DMS53 treated with DMSO at 0.1 percent for 48 hours (cell line): ENCODE measurements at regions not wholly inside any gene's neighbourhood (a gene's known extent, or its start where the extent isn't known, plus 50 kb on each side); places are given as distances from the start of the nearest gene placed in this dataset.

Experiments used
- DNase-seq: peaks from one replicate; lab custom pipeline; 2025; ENCODE audit not compliant: unreplicated experiment; lab: John Stamatoyannopoulos, UW

DNA sequence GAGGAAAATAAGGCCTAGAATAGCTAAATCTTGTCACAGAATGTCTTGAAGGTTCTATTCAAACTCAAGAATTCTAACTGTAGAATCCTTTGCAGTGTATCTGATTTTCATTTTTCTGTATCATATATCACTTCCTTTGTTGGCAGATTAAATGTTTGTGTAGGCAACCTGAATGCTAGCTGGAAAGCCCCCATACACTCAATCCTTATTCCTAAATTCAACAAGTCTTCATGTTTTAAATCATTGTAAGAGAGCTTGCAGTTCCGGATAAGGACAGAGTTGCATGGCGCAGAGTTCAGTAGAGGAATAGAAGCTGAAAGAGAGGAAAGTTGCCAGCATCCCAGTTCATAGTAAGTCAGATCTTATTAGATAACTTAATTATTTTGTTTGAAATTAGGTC lies 242.0 kb upstream of the SEMA6D start:
- DNase-seq = no peak

- DNase-seq = no peak
These were observed 240.0 kb upstream of the SEMA6D start for GRCh38 chr15:47477341-47477740.

GRCh38 chr15:47484059-47484458 lies 233.2 kb upstream of the SEMA6D start:
- DNase-seq = no peak

DNA sequence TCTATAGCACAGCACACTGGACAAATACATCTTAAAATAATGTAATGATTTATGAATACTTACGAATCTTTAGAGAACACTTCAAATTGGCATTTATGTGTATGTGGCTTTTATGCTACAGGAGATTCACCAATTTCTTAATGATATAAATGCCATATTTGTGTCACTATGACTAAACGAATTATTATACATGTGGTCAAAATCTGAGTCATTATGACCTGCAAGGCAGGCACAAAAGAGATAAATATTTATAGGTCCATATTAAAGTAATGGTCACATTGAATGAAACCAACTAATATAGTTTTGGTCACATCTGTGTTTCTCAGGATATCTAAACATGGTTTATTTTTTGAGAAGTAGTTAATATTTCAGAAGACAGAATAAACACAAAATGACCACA lies 232.3 kb upstream of the SEMA6D start:
- DNase-seq = no peak

DNA sequence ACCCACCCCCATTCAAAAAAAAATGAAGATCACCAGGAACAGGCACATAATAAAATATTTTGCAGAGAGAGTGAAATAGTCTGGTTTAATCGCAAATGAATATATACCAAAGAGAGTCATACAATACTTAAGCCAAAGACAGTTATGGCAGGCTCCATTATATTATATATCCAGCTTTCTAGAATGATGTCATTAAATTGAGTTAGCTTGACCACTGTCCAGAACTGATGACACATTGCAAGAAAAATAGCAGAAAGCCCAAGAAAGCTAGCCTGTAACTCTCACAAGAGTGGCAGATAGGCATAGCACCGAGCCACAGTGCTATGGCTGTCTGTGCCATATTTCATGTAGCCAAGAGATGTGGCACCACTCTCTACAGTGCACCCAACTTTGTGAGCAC lies 231.9 kb upstream of the SEMA6D start:
- no peak for DNase-seq

DNA sequence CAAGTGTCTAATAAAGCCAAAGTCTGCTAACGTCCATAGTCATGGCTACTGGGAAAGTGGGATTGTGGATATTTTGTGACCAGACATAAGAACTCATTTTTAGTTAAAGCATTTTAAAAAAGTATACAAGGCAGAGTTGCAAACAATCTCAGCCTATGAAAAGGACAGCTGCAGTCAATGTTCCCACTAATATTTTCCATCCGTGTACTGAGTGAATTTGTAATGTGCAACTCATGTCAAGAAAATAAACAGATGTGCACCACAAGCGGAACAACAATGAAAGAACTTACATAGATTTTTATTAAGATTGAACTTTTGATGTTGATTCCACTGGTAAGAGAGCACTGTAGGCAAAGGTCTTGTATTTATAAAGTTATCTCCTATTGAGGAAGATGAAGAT lies 231.3 kb upstream of the SEMA6D start:
- no peak for DNase-seq

DNA sequence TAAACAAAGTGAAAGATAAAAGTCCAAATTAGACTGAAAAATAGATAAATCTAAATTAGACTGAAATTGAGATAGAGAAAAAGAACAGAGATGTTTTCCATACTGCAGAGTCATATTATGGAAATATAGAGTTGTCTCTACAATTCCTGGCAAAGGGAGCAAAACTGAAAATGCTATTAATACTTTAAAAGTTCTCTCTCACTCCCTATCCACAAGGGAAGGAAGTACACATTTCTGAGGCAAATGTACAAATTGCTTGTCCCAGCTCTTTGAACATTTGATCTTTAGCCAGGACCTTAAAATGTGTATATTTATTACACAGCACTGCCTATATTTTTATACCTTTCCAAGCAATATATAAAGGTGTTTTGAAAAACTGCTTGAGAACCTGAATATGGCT lies 225.1 kb upstream of the SEMA6D start:
- DNase-seq = no peak

DNA sequence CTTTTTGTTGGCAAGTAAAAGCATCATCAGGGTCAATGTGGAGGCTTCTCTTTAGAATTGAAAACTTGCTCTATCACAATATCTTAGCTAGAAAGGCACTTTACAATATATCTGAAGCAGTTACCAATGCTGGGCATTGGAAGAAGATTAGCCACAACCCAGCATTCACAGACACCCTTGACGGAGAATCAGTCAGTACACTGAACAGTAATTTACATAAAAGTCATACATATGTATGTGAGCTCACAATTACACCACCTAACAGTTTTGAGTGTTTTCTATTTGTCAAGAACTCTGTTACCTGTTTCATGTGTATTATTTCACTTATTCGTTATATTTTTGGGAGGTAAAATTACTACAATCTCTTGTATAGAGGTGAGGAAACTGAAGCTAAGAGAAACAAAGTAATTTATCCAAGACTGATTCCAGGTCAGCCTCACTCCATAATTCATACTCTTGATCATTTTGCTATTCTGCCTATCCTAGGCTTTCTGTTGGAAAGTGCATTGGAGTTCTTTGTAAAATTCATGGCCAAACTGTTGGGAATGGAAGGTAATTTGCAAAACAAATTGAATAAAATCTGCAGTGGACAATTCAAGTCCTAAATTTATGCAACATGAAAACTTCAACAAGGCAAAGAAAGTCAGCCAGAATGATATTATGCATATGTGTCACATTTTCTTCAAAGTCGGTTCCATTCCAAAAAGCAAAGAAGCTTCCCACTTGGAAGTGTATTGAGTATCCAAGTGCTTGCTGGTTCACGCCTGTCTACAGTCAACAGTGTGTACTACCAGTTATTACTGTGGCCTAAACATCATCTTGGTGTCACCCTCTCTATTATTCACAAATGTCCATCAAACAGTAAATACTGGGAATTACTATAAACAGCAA lies 223.7 kb upstream of the SEMA6D start:
- no peak for DNase-seq

- DNase-seq = no peak
These were observed 220.7 kb upstream of the SEMA6D start for GRCh38 chr15:47496343-47497185.

DNA sequence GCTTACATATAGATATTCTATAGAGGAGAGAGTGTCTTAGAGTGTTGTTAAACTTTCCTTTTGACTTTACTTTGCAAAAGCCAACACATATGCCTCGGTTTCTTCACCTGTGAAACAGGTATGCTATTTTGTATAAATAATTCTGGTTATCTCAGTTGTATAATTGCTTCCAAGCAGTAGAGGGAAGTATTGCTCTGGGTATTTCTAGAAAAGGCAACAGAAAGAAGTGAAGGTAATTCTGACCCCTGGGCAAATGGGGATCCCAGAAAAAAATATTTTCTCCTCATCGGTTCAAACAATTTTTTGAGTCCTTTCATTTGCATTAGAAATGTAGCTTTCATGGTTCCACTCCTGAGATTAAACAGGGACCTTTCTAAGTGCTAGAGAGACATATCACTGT lies 216.5 kb upstream of the SEMA6D start:
- DNase-seq = no peak

DNA sequence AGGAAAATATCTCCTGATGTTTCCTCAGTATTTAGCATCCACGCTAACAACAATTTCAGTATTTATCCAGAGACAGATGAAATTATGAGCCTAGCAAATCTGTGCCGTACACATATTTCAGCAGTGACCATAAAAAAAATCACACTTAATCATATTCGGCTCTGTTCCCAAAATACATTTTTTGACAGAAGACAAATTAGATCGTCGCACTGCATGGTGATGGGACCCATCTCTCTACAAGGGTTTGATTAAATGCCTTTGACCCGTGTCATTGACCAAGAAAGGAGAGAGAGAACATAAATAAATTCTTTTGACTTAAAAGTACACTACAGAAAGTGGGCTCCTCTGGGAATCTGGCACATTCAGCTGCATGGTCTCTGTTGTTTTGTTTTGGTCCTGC lies 215.3 kb upstream of the SEMA6D start:
- no peak for DNase-seq

- no peak for DNase-seq
These were observed 213.4 kb upstream of the SEMA6D start for GRCh38 chr15:47503876-47504275.

GRCh38 chr15:47504624-47505256 lies 212.6 kb upstream of the SEMA6D start:
- no peak for DNase-seq

GRCh38 chr15:47505712-47506328 lies 211.5 kb upstream of the SEMA6D start:
- no peak for DNase-seq

GRCh38 chr15:47506329-47507100 lies 210.8 kb upstream of the SEMA6D start:
- DNase-seq = no peak

- no peak for DNase-seq
These were observed 209.9 kb upstream of the SEMA6D start for GRCh38 chr15:47507221-47507985.

DNA sequence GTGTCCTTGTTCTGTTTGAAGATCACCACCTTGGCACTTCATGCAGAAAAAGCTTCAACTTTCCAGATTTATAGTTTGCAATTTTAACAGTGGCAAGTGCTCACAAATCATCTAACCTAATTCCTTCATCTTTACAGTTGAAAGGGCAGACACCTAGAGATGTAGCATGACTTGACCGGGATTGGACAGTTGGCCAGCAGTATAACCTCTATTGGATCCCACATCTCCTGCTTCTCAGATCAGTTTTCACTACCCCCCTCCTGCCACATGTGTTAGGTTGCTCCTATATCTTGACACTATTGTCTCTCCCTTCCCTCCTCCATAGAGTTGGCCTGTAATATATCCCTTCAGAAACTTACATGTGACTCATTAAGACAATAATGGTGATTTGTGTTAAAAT lies 206.0 kb upstream of the SEMA6D start:
- DNase-seq = no peak

GRCh38 chr15:47513471-47513870 lies 203.8 kb upstream of the SEMA6D start:
- DNase-seq = no peak

GRCh38 chr15:47514200-47514652 lies 203.1 kb upstream of the SEMA6D start:
- DNase-seq = no peak

- DNase-seq = no peak
These were observed 200.7 kb upstream of the SEMA6D start for GRCh38 chr15:47516558-47516957.
